CD4-positive, alpha-beta T cell treated with Interleukin-12 subunit alpha and Interleukin-12 subunit beta, for 1 hour (primary cell): ENCODE measurements at regions not wholly inside any gene's neighbourhood (a gene's known extent, or its start where the extent isn't known, plus 50 kb on each side); places are given as distances from the start of the nearest gene placed in this dataset.
"Not testable (repeated sequence)": the region's sequence is repeated elsewhere in the genome, so short reads cannot be mapped to it uniquely, and the experiment has no call there.

Experiments
- DNase-seq: peaks from one replicate; pipeline ENCODE4 v3.0.0-alpha.2; 2020

DNA sequence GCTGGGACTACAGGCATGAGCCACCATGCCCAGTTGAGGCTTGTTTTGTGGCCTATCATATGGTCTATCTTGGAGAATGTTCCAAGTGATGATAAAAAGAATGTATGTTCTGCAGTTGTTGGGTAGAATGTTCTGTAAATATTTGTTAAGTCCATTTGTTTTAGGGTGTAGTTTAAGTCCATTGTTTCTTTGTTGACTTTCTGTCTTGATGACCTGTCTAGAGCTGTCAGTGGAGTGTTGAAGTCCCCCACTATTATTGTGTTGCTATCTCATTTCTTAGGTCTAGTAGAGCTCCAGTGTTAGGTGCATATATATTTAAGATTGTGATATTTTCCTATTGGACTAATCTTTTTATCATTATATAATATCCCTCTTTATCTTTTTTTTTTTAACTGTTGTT, 284.3 kb upstream of the EXOC2 start:
- DNase-seq, result not testable (repeated sequence)

DNA sequence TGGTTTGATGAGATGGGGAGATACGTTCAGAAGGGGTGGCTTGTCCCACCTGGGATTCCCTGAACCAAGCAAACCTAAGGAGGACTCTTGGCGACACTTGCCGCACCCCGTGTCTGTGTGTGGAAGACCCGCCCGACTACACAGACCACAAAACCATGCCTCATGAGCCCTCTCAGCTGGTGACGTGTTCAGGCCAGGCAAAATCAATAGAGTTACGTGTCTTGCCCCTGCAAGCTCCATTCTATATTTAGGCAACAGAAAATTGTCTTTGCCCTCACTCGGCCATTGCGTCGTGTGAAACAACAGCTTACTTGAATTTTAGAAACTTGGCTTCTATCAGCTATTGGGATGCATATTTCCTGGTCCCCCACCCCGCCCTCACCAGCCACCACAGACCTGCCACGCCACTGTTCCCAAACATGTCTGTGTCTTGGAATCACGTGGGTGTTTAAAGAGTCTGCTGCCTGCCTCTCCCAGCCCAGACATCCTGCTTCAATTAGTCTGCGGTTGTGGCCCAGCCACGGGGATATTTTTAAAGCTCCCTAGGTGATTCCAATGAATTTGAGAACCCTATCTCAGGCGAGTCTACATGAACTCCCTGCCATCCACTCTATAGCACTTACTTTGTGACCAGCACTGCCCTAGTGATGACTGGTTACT, 279.2 kb upstream of the EXOC2 start:
- no peak for DNase-seq

DNA sequence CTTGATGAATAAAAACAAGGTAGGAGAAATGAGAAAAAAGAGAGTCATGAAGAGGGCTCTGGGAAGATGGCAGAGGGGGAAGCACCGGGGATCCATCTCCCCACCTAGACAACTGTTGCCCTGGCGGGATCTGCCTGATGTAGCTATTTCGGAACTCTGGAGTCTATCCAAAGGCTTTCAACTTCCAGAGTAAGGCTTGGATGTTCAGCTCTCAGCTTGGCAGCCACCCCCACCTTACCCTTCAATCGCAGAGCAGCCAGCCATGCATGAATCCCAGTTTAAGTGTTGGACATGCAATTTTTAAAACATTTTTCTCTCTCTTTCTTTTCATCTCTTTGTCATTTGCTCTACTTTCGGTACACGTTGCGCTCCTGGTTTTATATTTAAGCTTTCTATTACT, 275.9 kb upstream of the EXOC2 start:
- no peak for DNase-seq

DNA sequence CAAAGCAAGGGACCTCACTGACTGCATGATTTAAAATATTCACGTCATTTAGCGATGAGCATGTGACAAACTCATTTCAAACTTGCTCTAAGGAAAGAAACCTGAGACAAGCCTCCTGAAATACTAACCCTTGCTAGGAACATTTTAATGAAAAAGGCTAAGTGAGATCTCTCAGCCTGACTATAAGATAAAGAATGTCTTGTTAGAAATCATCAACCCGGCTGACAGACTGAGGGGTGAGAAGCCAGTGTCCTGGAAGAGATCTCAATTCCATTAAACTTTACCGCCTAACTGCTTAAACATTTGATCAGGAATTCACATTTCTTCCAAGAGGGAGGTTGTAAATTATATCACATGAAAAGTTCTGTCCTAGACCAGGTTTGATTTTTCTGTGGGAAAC, 274.8 kb upstream of the EXOC2 start:
- DNase-seq, result no peak

DNA sequence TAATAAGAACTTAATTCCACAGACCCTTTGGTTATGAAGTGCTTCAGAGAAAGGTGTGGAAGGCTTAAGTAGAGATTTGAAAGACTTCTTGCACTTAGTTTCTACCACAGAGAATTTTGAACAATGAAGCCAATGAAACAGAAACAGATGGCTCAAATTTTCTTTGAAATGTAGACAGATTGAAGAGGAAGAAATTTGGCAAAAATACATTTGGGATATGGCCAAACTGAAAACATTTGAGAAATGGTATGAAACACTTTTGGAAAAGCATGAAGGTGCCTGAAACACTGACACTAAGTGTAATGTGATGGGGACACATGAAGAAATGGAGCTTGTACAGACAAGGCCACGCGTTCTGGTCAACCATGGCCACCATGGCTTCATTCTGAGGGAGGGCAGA, 272.4 kb upstream of the EXOC2 start:
- no peak for DNase-seq

DNA sequence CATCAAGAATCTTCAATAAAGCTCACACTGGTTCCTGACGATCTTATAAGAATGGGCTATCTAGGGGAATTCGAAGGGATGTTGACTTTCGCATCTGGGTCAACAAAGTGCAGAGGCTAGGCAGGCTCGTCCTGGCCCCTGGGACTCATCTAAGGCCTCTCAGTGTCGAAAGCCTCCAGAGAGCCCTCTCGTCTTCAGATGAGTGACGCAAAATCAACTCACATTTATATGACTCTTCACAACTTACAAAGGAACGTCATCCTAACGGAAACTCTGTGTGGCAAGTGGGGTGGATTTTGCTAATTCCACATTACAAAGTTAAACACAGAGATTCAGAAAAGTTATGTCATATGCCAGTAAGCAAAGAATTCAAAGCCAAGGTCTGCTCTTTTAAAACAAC, 270.5 kb upstream of the EXOC2 start:
- DNase-seq, result no peak

DNA sequence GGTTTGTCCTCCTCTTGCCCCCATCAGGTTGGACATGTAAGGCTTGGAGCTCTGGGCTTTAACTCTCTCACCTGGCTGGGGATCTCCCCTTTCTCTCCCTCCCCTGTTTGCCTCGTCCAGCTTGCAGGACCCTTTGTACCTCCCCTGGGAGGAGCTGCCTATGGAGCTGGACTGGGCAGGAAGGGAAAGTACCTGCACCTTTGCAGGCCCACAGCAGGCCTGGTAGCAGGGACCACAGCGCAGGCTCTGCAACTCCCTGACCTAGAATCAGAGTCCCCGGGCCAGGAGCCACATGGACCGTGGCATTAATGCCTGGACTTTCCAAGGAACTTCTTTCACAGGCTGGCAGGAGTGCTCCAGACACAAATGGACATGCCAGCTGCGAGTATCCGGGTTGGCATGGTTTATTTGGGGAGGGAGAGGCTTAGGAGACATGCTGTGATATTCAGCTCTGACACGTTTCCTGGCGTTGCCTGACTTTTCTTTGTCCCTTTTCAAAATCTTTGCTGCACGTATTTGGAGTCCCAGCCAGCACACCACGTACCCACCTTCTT, 268.5 kb upstream of the EXOC2 start:
- DNase-seq, result no peak

DNA sequence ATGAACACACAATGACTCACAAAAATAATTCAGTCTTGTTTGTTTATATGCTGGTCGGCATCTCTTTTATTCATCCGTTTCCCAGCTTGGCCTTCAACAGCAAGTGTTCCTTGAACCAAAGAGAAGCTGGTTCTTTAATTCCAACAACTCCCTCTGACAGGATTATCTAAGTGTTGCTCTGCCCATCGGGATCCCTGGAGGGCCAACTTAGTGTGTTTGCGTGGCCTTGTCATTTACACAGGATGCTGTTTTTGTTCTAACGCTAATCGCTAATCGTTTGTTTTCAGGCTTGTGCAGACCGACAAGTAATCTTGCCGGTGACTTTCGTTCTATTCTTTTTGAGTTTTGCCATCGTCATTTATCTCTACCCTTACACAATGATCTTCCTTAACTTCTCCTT, 267.4 kb upstream of the EXOC2 start:
- no peak for DNase-seq

DNA sequence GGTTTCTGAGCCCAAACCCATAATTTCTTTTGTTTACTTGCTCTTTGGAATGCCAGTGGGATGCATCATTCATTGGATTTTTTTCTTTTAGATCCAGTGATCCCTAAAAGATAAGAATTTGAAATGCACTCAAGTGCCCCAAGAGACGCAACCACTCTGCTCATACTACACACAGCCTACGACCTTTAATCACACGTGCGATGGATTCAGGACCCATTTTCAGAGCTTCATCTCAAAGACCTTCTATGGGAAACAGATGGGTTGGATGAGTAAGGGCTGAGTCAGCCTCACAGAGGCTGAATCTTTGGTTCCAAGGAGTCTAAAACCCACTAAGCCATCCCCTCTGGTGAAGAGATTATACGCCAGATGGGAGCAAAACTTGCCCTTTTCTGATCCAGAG, 265.5 kb upstream of the EXOC2 start:
- DNase-seq, result no peak

DNA sequence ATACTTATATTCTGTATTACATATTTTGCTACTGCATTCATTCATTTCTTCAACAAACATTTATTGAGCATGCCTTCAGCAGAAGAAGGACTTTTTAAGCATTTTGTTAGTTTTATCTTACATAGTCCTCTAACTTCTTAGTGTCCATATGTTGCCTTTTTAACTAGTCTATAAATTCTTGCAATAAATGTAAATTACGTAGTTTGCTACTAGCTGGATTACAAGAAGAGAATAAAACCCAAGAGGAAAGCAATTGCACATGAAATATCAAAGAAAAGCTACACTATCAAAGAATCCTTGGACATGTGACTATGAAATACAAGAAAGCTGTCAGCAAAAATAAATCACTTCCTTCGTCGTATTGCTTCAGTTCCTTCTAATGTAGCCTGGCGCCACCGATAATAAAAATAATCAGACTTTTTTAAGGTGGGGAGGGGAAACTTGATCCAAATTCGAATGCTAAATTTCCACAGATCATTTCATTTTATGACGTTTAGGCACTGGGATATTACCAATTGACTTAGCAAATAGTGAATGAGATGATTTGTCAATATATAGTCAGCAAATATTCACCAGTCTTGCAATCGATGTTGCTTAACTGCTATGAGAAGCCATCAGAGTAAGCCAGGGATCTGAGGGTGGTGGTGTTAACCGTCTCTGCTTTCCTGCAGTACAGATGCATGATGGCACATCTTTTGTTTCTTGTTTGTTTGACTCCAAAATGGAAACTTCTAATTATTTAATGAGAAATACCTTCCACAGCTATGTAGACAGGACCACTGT, 258.7 kb upstream of the EXOC2 start:
- no peak for DNase-seq

DNA sequence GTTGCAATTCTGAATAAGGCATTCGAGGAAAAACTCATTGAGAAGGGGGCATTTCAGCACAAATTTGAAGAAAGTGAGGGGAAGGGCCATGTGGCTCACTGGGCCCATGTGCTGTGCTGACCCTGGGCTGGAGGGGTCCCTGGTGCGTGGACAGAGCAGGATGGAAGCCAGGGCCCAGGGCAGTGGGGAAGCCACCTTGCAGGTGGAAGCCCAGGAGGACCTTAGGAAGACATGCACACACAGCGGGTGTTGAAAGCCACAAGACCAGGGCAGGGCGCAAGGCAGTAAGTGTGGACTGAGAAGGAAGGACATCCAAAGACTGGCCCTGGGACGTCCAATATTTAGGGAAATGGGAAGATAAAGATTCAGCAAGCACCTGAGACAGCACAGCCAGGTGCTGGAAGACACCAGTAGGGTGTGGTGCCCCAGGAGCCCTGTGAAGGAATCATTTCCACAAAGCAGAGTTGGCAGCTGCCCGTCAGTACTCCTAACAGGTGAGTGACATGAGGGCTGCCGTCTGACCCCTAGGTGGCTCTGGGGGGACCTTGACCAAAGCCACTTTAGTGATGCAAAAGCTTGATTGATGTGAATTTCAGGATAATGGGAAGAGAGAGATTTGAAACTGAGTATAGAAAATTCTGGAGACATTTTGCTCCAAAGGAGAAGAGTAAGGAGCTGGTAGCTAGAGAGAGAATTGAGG, 254.4 kb upstream of the EXOC2 start:
- no peak for DNase-seq

DNA sequence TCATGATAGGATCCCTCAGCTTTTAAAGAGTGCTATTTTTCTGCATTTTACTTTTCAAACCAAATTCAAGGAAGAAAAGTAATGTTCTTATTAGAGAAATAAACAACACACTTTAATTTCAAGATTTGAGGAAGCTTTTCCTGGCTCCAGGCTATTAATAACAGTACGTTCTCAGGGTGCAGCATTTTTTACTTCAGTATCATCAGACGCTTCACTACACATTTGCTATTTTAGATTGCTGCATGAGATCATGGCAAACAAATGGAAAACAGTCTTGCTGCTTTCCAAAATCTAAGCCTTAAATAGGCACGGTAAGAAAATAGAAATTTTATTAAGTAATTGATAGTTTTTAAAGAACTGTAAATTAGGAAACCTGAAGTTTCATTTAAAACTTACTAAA, 253.6 kb upstream of the EXOC2 start:
- no peak for DNase-seq

DNA sequence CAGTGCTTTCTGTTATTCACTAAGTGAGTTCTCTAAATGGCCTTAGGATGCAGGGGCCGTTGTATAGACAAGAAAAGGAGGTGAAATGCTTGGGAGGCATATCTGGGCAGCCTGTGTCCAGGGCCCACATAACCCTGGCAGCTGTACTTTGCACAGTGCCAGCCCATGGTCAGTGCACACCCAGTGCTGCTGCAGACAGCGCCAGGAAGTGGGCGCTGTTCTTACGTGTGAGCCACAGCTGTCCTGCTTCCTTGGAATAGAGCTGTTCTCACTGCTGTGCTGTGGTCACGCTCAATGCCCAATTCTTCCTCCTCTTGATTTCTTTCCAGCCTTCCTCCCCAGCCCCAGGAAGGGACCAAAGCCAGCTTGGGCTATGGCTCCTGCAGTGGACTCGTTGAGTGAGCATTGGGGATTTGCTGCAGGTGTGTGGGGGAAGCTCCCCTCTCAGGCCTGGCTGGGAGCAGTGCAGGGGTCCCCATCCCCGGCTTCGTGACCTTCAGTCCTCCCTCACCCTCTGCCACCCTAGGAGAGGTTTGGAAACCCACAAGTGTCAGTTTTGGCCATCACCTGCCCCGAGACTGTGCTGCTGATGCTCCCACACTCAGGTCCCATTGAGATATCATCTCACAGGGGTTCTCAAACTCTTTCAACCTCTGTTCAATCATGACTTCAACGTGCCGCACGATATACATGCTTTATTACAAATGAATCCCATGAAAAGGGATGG, 246.8 kb upstream of the EXOC2 start:
- DNase-seq, result no peak

DNA sequence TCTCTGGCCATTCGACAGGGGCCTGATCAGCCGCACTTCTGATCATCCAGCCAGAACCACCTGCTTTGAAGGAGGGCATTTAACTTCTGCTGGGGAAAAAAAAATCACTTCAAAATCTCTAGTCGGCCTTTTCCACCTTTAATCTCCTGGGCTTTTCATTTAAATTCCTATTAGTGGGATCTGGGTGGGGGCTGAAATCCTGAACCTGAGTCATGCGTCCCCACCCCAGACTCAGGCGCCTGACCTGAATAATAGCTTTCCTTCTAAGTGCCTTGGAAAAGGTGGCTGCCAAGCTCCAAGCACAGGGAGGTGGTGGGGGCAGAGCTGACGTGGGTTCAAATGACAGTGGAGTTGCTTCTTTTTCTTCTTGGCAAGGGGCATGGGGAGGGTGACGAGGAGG, 246.0 kb upstream of the EXOC2 start:
- no peak for DNase-seq

DNA sequence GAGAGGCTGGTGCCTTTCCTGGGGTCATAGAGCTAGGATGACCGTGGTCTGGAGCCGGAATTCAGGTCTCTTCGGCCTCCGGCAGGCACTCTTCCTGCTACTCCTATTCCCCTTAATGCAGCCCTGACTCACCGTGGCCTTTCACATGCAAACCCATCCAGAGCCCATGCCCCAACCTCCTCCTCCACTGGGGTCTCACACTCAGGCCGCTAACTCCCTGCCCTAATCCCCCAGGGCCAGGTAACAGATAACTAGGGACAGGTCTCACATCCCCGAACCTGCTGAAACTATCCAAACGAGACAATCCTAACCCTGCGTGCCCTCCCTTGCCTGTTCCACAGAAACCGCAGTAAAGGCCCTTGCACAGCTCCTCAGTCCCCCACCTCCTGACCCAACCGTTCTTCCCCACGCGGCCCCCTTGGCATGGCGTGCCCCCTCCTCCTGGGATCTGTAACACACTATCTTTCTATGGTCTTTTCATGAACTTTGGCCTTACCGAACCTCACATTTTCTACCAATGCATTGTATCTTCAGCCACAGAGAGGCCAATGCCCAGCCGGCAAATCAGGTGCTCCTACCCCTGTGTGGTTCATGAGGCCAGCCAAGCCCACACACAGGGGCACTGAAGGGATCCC, 245.4 kb upstream of the EXOC2 start:
- DNase-seq, result no peak

DNA sequence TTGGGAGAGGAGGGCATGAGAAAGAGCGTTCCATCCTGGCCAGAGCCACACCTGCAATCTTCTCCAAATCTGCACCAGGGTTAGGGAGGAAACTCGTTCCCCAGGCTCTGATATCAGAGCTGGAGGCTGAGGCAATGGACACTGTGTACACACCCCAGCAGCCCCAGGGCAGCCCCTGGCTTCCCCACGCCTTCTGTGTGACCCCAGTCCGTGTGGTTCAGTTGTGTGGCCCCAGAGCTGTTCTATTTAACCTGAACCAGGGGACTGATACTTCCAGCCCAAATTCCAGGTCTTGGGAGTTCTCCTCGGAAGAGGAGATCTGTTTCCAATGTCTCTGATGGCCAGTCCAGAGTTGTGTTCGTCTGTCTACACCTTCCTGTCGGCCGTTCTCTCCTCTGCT, 242.6 kb upstream of the EXOC2 start:
- DNase-seq, result no peak

DNA sequence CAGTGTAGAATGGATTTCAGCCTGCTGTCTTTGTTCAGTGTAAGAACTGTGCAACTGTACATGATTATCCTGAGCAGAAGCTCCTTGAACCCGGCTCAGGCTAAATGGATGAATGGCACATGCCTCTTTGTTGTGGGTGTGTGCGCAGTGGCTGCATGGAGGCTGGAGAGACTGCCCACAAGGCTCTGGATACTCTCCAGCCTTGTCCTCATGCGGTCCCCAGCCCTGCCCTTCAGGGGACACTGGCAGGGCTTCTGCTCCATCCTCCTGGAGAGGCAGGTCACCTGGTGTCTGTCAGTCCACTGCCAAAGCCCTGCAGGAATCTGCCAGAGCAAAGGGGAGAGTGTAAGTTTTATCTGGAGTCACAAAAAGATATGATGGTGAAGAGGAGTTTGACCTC, 241.7 kb upstream of the EXOC2 start:
- no peak for DNase-seq

DNA sequence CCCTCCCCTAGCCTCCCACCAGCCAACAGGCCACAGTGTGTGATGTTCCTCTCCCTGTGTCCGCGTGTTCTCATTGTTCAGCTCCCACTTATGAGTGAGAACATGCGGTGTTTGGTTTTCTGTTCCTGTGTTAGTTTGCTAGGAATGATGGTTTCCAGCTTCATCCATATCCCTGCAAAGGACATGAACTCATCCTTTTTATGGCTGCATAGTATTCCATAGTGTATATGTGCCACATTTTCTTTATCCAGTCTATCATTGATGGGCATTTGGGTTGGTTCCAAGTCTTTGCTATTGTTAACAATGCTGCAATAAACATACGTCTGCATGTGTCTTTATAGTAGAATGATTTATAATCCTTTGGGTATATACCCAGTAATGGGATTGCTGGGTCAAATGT, 239.0 kb upstream of the EXOC2 start:
- not testable (repeated sequence) for DNase-seq

DNA sequence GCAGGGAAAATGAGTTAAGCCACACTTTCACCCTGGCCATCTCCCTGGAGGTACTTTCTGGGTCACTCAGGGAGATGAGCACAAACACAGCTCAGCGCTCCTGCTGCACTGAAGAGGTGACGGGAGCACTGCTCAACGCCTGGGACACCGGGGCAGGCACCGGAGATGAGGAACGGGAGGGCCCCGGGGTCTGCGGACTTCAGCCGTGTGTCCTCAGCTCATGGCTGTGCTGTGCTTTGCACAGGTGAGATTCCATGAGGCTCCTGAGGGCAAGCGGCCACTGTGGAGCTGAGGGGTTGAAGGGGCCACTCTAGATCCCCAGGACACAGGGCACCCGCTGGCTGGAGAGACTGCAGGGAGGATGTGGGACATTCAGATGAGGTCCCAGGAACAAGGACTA, 234.2 kb upstream of the EXOC2 start:
- no peak for DNase-seq

DNA sequence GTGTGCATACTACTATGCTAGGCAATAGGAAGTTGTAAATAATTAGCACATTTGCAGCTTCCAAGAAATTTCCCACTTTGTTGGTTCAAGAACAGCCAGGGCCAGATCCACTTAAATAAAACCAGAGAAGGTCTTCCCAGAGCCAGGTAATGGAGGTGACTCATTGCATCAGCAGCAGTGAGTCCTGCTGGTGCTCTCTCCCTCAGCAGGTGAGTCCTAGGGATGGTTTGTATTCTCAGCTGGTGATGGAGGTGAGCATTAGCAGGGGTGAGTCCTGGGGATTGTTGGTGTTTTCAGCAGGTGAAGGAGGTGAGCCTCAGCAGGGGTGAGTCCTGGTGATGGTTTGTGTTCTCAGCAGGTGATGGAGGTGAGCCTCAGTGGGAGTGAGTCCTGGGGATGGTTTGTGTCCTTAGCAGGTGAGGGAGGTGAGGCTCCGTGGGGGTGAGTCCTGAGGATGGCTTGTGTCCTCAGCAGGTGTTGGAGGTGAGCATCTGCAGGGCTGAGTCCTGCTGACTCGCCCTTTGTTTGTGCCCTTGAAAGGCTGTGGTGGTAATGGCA, 232.8 kb upstream of the EXOC2 start:
- DNase-seq, result no peak

DNA sequence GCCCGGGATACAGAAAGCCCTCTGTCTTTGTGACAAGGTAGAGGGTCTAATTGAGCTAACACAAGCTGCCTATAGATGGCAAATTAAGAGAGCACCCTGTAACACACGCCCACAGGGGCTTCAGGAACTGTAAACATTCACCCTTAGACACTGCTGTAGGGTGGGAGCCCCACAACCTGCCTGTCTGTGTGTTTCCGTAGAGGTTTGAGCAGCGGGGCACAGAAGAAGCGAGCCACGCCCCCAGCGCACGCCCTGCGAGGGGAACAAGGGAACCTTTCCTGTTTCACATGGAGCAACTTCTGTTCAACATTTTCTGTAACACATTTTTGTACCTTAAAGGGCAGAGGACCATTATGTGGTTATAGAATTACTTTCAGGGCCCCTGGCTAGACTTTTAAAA, 231.7 kb upstream of the EXOC2 start:
- DNase-seq, result no peak

DNA sequence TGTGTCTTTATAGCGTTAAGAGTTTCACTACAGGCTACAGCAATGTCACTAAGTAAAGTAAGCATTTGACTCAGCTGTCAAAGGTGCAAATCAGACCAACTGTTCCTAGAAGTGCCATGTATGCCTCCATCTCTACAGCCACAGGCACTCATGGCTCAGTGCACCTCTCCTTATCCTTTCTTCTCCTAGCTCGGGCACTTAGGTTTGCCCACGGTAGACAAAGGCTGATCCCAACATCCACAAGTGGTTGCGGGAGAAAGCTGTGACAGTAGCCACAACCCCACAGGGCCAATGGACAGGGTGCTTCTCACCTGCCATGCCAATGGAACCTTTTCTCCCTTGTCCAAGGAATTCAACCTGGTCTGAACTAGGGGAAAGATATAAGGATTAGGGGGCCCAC, 228.5 kb upstream of the EXOC2 start:
- DNase-seq, result no peak
